ENCODE measurements at regions not wholly inside any gene's neighbourhood (a gene's known extent, or its start where the extent isn't known, plus 50 kb on each side); places are given as distances from the start of the nearest gene placed in this dataset.
A peak's percentile ranks its signal among the peaks of the same experiment; 100 is the strongest.

DNA sequence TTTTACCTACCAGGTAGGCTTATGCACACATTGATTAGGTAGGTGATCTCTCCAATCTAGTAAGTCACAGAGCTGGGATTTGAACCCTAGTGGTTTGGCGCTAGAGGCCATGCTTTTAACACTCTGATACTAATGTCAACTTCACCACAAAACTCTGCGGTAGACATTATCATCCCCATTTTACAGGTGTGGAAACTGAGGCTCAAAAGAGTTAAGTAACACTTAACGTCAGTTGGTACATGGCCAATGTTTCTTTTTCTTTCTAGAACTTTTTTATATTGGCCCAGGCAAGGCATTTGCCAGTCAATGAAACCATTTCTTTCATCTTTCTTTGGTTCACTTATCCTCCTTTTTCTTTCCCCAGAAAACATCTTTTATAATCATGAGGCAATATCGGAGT is 95.9 kb upstream of the KIF26B start:
- ATAC-seq (no peak), DNase-seq (ENCODE audit: low spot score) (no peak)
- no peaks in the 10 kb centered on the region for H3F3A ChIP-seq (replicated peaks; ENCODE audit: low read depth)
- H3K9me2 ChIP-seq (ENCODE audit: insufficient read depth): no peaks in the 10 kb centered on the region
- Mint-ChIP-seq H3K27me3 (ENCODE audit: insufficient read depth, low read depth, poor library complexity) (peaks cover 2% of the 10 kb centered on the region), H3K4me1 (peaks cover 37% of the 10 kb centered on the region), H3K36me3 (ENCODE audit: low read depth) (peaks cover 23% of the 10 kb centered on the region), H3K9me3 (peaks cover 16% of the 10 kb centered on the region), H3K4me3 (no peak overlapping the region), H3K27ac (peak overlapping the region; percentile 45; the same call in 1 of the 2 replicates)
- H3K4me1 ChIP-seq (ENCODE audit: insufficient read depth): peaks cover 30% of the 10 kb centered on the region
- no peak overlapping the region for H3K4me2 ChIP-seq
- TF ChIP-seq STAT1 (IDR thresholded peaks at IDR 0.05; ENCODE audit: unreplicated experiment) (no peak), ZNF331 (CRISPR knock-in tag; IDR thresholded peaks at IDR 0.05; ENCODE audit: low read depth) (no peak), EZH2 (IDR thresholded peaks at IDR 0.05; ENCODE audit: low read depth, unreplicated experiment) (no peak), ZNF114 (CRISPR knock-in tag; IDR thresholded peaks at IDR 0.05) (no peak), NANOG (IDR thresholded peaks at IDR 0.05; ENCODE audit: borderline replicate concordance) (no peak), POLR2AphosphoS5 (IDR thresholded peaks at IDR 0.05; ENCODE audit: low read depth) (no peak), EZH2phosphoT487 (IDR thresholded peaks at IDR 0.05; ENCODE audit: unreplicated experiment) (no peak), JUNB (IDR thresholded peaks at IDR 0.05; ENCODE audit: unreplicated experiment) (no peak), CREB1 (CRISPR knock-in tag; IDR thresholded peaks at IDR 0.05; ENCODE audit: low read depth) (no peak)
- TF ChIP-seq, protein P1, sequence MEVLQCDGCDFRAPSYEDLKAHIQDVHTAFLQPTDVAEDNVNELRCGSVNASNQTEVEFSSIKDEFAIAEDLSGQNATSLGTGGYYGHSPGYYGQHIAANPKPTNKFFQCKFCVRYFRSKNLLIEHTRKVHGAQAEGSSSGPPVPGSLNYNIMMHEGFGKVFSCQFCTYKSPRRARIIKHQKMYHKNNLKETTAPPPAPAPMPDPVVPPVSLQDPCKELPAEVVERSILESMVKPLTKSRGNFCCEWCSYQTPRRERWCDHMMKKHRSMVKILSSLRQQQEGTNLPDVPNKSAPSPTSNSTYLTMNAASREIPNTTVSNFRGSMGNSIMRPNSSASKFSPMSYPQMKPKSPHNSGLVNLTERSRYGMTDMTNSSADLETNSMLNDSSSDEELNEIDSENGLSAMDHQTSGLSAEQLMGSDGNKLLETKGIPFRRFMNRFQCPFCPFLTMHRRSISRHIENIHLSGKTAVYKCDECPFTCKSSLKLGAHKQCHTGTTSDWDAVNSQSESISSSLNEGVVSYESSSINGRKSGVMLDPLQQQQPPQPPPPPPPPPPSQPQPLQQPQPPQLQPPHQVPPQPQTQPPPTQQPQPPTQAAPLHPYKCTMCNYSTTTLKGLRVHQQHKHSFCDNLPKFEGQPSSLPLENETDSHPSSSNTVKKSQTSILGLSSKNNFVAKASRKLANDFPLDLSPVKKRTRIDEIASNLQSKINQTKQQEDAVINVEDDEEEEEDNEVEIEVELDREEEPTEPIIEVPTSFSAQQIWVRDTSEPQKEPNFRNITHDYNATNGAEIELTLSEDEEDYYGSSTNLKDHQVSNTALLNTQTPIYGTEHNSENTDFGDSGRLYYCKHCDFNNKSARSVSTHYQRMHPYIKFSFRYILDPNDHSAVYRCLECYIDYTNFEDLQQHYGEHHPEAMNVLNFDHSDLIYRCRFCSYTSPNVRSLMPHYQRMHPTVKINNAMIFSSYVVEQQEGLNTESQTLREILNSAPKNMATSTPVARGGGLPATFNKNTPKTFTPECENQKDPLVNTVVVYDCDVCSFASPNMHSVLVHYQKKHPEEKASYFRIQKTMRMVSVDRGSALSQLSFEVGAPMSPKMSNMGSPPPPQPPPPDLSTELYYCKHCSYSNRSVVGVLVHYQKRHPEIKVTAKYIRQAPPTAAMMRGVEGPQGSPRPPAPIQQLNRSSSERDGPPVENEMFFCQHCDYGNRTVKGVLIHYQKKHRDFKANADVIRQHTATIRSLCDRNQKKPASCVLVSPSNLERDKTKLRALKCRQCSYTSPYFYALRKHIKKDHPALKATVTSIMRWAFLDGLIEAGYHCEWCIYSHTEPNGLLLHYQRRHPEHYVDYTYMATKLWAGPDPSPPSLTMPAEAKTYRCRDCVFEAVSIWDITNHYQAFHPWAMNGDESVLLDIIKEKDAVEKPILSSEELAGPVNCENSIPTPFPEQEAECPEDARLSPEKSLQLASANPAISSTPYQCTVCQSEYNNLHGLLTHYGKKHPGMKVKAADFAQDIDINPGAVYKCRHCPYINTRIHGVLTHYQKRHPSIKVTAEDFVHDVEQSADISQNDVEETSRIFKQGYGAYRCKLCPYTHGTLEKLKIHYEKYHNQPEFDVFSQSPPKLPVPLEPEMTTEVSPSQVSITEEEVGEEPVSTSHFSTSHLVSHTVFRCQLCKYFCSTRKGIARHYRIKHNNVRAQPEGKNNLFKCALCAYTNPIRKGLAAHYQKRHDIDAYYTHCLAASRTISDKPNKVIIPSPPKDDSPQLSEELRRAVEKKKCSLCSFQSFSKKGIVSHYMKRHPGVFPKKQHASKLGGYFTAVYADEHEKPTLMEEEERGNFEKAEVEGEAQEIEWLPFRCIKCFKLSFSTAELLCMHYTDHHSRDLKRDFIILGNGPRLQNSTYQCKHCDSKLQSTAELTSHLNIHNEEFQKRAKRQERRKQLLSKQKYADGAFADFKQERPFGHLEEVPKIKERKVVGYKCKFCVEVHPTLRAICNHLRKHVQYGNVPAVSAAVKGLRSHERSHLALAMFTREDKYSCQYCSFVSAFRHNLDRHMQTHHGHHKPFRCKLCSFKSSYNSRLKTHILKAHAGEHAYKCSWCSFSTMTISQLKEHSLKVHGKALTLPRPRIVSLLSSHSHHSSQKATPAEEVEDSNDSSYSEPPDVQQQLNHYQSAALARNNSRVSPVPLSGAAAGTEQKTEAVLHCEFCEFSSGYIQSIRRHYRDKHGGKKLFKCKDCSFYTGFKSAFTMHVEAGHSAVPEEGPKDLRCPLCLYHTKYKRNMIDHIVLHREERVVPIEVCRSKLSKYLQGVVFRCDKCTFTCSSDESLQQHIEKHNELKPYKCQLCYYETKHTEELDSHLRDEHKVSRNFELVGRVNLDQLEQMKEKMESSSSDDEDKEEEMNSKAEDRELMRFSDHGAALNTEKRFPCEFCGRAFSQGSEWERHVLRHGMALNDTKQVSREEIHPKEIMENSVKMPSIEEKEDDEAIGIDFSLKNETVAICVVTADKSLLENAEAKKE (CRISPR knock-in tag; IDR thresholded peaks at IDR 0.05): no peak
- TF ChIP-seq, protein P2, sequence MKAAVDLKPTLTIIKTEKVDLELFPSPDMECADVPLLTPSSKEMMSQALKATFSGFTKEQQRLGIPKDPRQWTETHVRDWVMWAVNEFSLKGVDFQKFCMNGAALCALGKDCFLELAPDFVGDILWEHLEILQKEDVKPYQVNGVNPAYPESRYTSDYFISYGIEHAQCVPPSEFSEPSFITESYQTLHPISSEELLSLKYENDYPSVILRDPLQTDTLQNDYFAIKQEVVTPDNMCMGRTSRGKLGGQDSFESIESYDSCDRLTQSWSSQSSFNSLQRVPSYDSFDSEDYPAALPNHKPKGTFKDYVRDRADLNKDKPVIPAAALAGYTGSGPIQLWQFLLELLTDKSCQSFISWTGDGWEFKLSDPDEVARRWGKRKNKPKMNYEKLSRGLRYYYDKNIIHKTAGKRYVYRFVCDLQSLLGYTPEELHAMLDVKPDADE (IDR thresholded peaks at IDR 0.05): no peak
- TF ChIP-seq, protein P3, sequence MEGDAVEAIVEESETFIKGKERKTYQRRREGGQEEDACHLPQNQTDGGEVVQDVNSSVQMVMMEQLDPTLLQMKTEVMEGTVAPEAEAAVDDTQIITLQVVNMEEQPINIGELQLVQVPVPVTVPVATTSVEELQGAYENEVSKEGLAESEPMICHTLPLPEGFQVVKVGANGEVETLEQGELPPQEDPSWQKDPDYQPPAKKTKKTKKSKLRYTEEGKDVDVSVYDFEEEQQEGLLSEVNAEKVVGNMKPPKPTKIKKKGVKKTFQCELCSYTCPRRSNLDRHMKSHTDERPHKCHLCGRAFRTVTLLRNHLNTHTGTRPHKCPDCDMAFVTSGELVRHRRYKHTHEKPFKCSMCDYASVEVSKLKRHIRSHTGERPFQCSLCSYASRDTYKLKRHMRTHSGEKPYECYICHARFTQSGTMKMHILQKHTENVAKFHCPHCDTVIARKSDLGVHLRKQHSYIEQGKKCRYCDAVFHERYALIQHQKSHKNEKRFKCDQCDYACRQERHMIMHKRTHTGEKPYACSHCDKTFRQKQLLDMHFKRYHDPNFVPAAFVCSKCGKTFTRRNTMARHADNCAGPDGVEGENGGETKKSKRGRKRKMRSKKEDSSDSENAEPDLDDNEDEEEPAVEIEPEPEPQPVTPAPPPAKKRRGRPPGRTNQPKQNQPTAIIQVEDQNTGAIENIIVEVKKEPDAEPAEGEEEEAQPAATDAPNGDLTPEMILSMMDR (conservative IDR thresholded peaks at IDR 0.05; ENCODE audit: low read depth in 2 of 2): no peak
- H3K27me3 ChIP-seq (ENCODE audit: insufficient read depth): no peaks in the 10 kb centered on the region
- H3K4me3 ChIP-seq: no peak overlapping the region
- H3K27ac ChIP-seq (ENCODE audit: low read depth): no peak overlapping the region
- no peak overlapping the region for H2AFZ ChIP-seq
- no peaks in the 10 kb centered on the region for H3K79me2 ChIP-seq (replicated peaks; ENCODE audit: insufficient read depth)
- H3K36me3 ChIP-seq (ENCODE audit: insufficient read depth): no peaks in the 10 kb centered on the region
- H4K20me1 ChIP-seq (replicated peaks; ENCODE audit: insufficient read depth): no peaks in the 10 kb centered on the region
